ENCODE measurements at regions not wholly inside any gene's neighbourhood (a gene's known extent, or its start where the extent isn't known, plus 50 kb on each side); places are given as distances from the start of the nearest gene placed in this dataset.

DNA sequence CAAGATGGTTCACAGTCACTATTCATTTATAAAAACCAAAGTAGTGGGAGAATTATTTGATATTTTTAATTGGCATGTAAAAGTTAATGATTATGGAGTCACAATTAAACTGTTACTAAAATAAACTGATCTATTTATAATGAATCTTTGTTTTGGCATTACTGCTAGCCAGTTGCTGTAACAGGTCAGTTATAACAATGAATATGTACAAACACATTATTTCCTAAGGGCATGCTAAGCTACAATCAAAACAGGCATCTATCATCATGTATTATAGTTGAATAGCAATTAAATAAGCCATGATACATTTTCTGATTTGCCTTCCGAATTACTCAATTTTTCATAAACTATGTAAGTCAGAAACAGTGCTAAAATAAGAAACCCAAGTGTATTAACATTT is 518.3 kb downstream of the SLC16A7 start:
- H3K4me1 ChIP-seq (ENCODE audit: insufficient read depth) = no peaks in the 10 kb centered on the region
- H4K20me1 ChIP-seq (ENCODE audit: insufficient read depth) = no peaks in the 10 kb centered on the region
- no peak for DNase-seq
- H3K27ac ChIP-seq = no peak overlapping the region
- WGBS, 2 experiments (ENCODE audit: low coverage in 1 of 2, low lambda C conversion rate in 2 of 2, missing lambda C conversion rate in 2 of 2) = 92 to 96% methylated on average over 1 of the region's 1 CpG
- no peak overlapping the region for H3K4me2 ChIP-seq (ENCODE audit: unreplicated experiment)
- TF ChIP-seq EZH2phosphoT487 (IDR thresholded peaks at IDR 0.05; ENCODE audit: insufficient read depth, low read depth) (no peak), EZH2 (IDR thresholded peaks at IDR 0.05; ENCODE audit: insufficient read depth, poor library complexity, severe bottlenecking) (no peak)
- H3K4me3 ChIP-seq = no peak overlapping the region
- H3K9me3 ChIP-seq (ENCODE audit: low read depth) = no peaks in the 10 kb centered on the region
- H3F3A ChIP-seq (ENCODE audit: insufficient read depth) = no peaks in the 10 kb centered on the region
- no peaks in the 10 kb centered on the region for H3K9me2 ChIP-seq (ENCODE audit: insufficient read depth)
- H3K9ac ChIP-seq = no peak overlapping the region
- no peak overlapping the region for H2AFZ ChIP-seq
- in situ Hi-C loops (cut with MboI) = loop anchor here (10.0 to 25.0 kb wide), 2 partner anchors 102 to 371 kb away; no protein-coding TSS in a partner anchor
- H3K27me3 ChIP-seq (replicated peaks; ENCODE audit: insufficient read depth) = no peaks in the 10 kb centered on the region
- no peaks in the 10 kb centered on the region for H3K79me2 ChIP-seq (ENCODE audit: insufficient read depth)
- H3K36me3 ChIP-seq (ENCODE audit: low read depth) = no peaks in the 10 kb centered on the region

DNA sequence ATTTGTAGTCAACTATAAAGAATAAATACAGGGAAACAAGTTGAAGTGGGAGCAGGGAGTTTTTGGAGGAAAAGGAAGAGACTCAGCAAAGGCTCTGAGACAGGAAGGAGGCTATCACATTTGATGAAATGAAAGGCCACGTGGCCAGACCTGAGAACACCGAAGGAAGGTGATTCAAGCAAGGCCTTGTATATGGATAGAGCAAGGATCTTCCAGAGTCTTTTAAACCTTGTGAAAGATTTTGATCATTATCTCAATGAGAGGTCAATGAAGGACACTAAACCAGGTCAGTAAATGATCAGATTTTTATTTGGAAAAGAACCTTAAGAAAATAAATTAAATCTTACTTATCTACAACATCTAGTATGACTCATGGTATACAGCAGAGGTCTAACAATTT is 523.5 kb downstream of the SLC16A7 start:
- Histone ChIP-seq H3K79me2 (ENCODE audit: insufficient read depth) (no peaks in the 10 kb centered on the region), H3K27me3 (replicated peaks; ENCODE audit: insufficient read depth) (no peaks in the 10 kb centered on the region), H3K4me1 (ENCODE audit: insufficient read depth) (peaks cover 8% of the 10 kb centered on the region), H3K9me3 (ENCODE audit: low read depth) (no peaks in the 10 kb centered on the region), H3K9me2 (ENCODE audit: insufficient read depth) (no peaks in the 10 kb centered on the region), H3K9ac (no peak overlapping the region), H3K4me2 (ENCODE audit: unreplicated experiment) (no peak overlapping the region), H2AFZ (peak overlapping the region; percentile 5; the same call in 1 of the 2 replicates), H3K36me3 (ENCODE audit: low read depth) (no peaks in the 10 kb centered on the region), H4K20me1 (ENCODE audit: insufficient read depth) (no peaks in the 10 kb centered on the region), H3K27ac (no peak overlapping the region), H3K4me3 (no peak overlapping the region), H3F3A (ENCODE audit: insufficient read depth) (0 out of 2 replicates have a peak, but pooled peaks cover 7% of the 10 kb centered on the region)
- DNase-seq = no peak
- WGBS, 2 experiments (ENCODE audit: low coverage in 1 of 2, low lambda C conversion rate in 2 of 2, missing lambda C conversion rate in 2 of 2) = 94 to 97% methylated on average over 2 of the region's 2 CpGs
- TF ChIP-seq EZH2phosphoT487 (IDR thresholded peaks at IDR 0.05; ENCODE audit: insufficient read depth, low read depth) = no peak
- TF ChIP-seq EZH2 (IDR thresholded peaks at IDR 0.05; ENCODE audit: insufficient read depth, poor library complexity, severe bottlenecking) = no peak
- in situ Hi-C loops (cut with MboI) = loop anchor here (10.0 to 25.0 kb wide), 2 partner anchors 107 to 365 kb away; no protein-coding TSS in a partner anchor

DNA sequence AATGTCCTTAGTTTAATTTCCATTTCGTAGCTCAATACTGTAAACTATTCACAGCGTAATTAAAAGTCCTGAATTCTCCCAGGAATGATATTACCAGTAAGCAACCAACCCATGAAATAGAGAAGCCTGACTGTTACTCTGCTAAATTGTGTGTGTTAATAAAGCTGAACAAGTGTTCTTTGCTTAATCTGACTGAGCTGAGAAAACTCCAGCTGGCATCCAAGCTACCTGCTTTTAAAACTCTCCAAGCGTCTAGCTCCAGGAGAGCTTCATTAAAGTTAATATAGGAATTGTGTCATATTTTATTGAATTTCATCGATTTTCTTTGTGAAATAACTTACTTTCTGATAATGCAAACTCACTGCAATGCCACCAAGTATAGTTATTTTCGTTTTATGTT is 524.4 kb downstream of the SLC16A7 start:
- no peaks in the 10 kb centered on the region for H3K27me3 ChIP-seq (replicated peaks; ENCODE audit: insufficient read depth)
- no peak overlapping the region for H3K27ac ChIP-seq
- no peak overlapping the region for H3K9ac ChIP-seq
- H3K4me3 ChIP-seq = no peak overlapping the region
- TF ChIP-seq EZH2phosphoT487 (IDR thresholded peaks at IDR 0.05; ENCODE audit: insufficient read depth, low read depth) (no peak), EZH2 (IDR thresholded peaks at IDR 0.05; ENCODE audit: insufficient read depth, poor library complexity, severe bottlenecking) (no peak)
- H3K4me1 ChIP-seq (ENCODE audit: insufficient read depth) = peaks cover 8% of the 10 kb centered on the region
- DNase-seq = no peak
- WGBS, 2 experiments (ENCODE audit: low coverage in 1 of 2, low lambda C conversion rate in 2 of 2, missing lambda C conversion rate in 2 of 2) = 82 to 84% methylated on average over 5 of the region's 5 CpGs
- H4K20me1 ChIP-seq (ENCODE audit: insufficient read depth) = no peaks in the 10 kb centered on the region
- no peaks in the 10 kb centered on the region for H3K79me2 ChIP-seq (ENCODE audit: insufficient read depth)
- H3K9me3 ChIP-seq (ENCODE audit: low read depth) = no peaks in the 10 kb centered on the region
- H3F3A ChIP-seq (ENCODE audit: insufficient read depth) = 0 out of 2 replicates have a peak, but pooled peaks cover 7% of the 10 kb centered on the region
- in situ Hi-C loops (cut with MboI) = loop anchor here (25.0 kb wide), 1 partner anchor 108 kb away; no protein-coding TSS in a partner anchor
- no peak overlapping the region for H2AFZ ChIP-seq
- no peaks in the 10 kb centered on the region for H3K36me3 ChIP-seq (ENCODE audit: low read depth)
- H3K4me2 ChIP-seq (ENCODE audit: unreplicated experiment) = no peak overlapping the region
- no peaks in the 10 kb centered on the region for H3K9me2 ChIP-seq (ENCODE audit: insufficient read depth)

DNA sequence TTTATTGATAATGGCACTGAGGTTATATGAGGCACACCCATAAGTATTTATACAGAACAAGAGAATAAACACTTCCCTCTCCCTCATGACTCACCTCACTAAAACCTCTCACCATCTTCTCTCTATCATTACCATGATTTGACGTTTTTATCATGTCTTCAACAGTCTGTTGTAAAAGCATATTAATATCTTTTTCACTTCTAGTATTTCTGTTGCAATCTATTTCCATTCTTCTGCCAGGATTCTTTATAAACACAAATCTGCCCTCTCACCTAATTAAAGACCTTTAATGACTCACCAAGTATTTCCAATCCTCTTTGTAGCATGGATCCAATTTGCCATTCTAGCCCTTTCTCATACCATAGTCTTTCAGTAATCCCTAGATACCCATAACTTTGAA is 527.7 kb downstream of the SLC16A7 start:
- Histone ChIP-seq H3K4me2 (ENCODE audit: unreplicated experiment) (peak overlapping the region; percentile 4), H3K36me3 (ENCODE audit: low read depth) (no peaks in the 10 kb centered on the region), H4K20me1 (ENCODE audit: insufficient read depth) (no peaks in the 10 kb centered on the region), H3K9ac (no peak overlapping the region), H3K27me3 (replicated peaks; ENCODE audit: insufficient read depth) (no peaks in the 10 kb centered on the region), H2AFZ (peak overlapping the region; percentile 3; the same call in 1 of the 2 replicates), H3F3A (ENCODE audit: insufficient read depth) (0 out of 2 replicates have a peak, but pooled peaks cover 7% of the 10 kb centered on the region), H3K4me1 (ENCODE audit: insufficient read depth) (peaks cover 8% of the 10 kb centered on the region), H3K4me3 (no peak overlapping the region), H3K79me2 (ENCODE audit: insufficient read depth) (no peaks in the 10 kb centered on the region), H3K9me2 (ENCODE audit: insufficient read depth) (no peaks in the 10 kb centered on the region), H3K27ac (no peak overlapping the region), H3K9me3 (ENCODE audit: low read depth) (no peaks in the 10 kb centered on the region)
- TF ChIP-seq EZH2 (IDR thresholded peaks at IDR 0.05; ENCODE audit: insufficient read depth, poor library complexity, severe bottlenecking) = no peak
- no peak for TF ChIP-seq EZH2phosphoT487 (IDR thresholded peaks at IDR 0.05; ENCODE audit: insufficient read depth, low read depth)
- in situ Hi-C loops (cut with MboI) = loop anchor here (25.0 kb wide), 1 partner anchor 111 kb away; no protein-coding TSS in a partner anchor
- DNase-seq = peak; percentile 27
- 32 to 37% methylated on average over 1 of the region's 1 CpG for WGBS, 2 experiments (ENCODE audit: low coverage in 1 of 2, low lambda C conversion rate in 2 of 2, missing lambda C conversion rate in 2 of 2)
